ENCODE measurements at regions not wholly inside any gene's neighbourhood (a gene's known extent, or its start where the extent isn't known, plus 50 kb on each side); places are given as distances from the start of the nearest gene placed in this dataset.

DNA sequence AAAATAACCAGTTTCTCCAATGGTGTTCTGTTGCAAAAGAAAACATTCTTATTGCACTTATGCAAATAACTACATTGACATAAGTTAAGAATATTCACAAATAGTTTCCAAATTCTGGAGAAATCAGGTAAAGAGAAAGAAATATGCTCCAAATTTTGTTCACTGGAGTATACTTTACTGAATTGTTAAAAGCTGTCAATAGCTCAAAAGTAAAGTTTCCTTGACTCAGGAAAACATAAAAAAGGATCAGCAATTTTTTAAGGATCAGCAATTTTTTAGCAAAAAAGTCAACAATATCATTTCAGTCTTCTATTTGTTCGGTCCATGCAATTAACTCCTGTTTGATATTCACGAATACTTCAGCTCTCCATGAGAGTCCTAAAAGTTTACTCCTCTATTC is 51.6 kb downstream of the ANXA2R start:
- TF ChIP-seq ZNF444 (CRISPR knock-in tag; IDR thresholded peaks at IDR 0.05) (no peak), FOXJ3 (CRISPR knock-in tag; IDR thresholded peaks at IDR 0.05) (no peak), ZC3H4 (CRISPR knock-in tag; IDR thresholded peaks at IDR 0.05; ENCODE audit: borderline replicate concordance) (no peak), NONO (IDR thresholded peaks at IDR 0.05; ENCODE audit: low read depth in 2 of 2, low read length in 1 of 2) (no peak), FOXM1 (IDR thresholded peaks at IDR 0.05; ENCODE audit: low read depth) (no peak), FOXM1 (CRISPR knock-in tag; IDR thresholded peaks at IDR 0.05; ENCODE audit: low read depth) (no peak), ZNF561 (CRISPR knock-in tag; conservative IDR thresholded peaks at IDR 0.05) (no peak), TRIM28 (IDR thresholded peaks at IDR 0.05) (peak; percentile 81; the same call in 1 of the 2 replicates), GTF2F1 (IDR thresholded peaks at IDR 0.05; ENCODE audit: low read depth, low read length) (no peak)
- TF ChIP-seq, protein P1, sequence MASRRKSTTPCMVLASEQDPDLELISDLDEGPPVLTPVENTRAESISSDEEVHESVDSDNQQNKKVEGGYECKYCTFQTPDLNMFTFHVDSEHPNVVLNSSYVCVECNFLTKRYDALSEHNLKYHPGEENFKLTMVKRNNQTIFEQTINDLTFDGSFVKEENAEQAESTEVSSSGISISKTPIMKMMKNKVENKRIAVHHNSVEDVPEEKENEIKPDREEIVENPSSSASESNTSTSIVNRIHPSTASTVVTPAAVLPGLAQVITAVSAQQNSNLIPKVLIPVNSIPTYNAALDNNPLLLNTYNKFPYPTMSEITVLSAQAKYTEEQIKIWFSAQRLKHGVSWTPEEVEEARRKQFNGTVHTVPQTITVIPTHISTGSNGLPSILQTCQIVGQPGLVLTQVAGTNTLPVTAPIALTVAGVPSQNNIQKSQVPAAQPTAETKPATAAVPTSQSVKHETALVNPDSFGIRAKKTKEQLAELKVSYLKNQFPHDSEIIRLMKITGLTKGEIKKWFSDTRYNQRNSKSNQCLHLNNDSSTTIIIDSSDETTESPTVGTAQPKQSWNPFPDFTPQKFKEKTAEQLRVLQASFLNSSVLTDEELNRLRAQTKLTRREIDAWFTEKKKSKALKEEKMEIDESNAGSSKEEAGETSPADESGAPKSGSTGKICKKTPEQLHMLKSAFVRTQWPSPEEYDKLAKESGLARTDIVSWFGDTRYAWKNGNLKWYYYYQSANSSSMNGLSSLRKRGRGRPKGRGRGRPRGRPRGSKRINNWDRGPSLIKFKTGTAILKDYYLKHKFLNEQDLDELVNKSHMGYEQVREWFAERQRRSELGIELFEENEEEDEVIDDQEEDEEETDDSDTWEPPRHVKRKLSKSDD (conservative IDR thresholded peaks at IDR 0.05; ENCODE audit: low read length) = no peak
- TF ChIP-seq, protein P2, sequence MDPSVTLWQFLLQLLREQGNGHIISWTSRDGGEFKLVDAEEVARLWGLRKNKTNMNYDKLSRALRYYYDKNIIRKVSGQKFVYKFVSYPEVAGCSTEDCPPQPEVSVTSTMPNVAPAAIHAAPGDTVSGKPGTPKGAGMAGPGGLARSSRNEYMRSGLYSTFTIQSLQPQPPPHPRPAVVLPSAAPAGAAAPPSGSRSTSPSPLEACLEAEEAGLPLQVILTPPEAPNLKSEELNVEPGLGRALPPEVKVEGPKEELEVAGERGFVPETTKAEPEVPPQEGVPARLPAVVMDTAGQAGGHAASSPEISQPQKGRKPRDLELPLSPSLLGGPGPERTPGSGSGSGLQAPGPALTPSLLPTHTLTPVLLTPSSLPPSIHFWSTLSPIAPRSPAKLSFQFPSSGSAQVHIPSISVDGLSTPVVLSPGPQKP (CRISPR knock-in tag; IDR thresholded peaks at IDR 0.05) = no peak

Measured in K562 (cell line).